ENCODE measurements at regions not wholly inside any gene's neighbourhood (a gene's known extent, or its start where the extent isn't known, plus 50 kb on each side); places are given as distances from the start of the nearest gene placed in this dataset.

DNA sequence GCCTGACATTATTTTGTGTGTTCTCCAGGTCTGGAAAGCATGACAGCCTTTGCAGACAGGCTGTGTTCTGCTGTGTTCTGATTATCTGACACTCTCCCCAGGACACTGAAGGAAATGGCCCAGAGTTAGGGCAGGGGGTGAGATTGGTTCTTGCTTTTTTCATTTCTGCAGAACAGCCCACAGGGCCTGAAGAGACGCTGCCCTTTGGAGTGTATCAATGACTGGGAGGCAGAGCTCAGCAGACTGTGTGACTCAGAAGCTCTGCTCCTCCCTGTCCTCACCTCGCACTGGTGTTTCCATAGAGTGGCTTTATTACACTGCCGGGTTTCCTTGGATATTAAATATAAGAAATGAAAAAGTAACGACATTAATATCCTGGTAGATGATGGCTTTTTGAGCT is 523.6 kb downstream of the NTRK3 start:
- Histone ChIP-seq H4K20me1 (replicated peaks in 1 of 2; ENCODE audit: control insufficient read depth in 1 of 2, insufficient read depth in 2 of 2, low read length in 2 of 2) (no peaks in the 10 kb centered on the region), H3K27me3 (replicated peaks in 1 of 4; ENCODE audit: control insufficient read depth in 3 of 4, extremely low read depth in 1 of 4, insufficient read depth in 3 of 4, low read length in 3 of 4) (no peaks in the 10 kb centered on the region), H3K18ac (ENCODE audit: extremely low read depth, low read length) (no peak overlapping the region), H3K23me2 (ENCODE audit: low read depth, low read length) (no peaks in the 10 kb centered on the region), H2AFZ (ENCODE audit: low read length) (no peak overlapping the region), H3K9me3 (ENCODE audit: insufficient read depth in 2 of 2, low read depth in 1 of 2, low read length in 1 of 2) (no peaks in the 10 kb centered on the region), H3K36me3 (ENCODE audit: control insufficient read depth in 2 of 4, insufficient read depth in 4 of 4, low read length in 3 of 4) (no peaks in the 10 kb centered on the region), H3K4me1 (replicated peaks in 1 of 4; ENCODE audit: control insufficient read depth in 3 of 4, insufficient read depth in 4 of 4, low read length in 3 of 4) (no peaks in the 10 kb centered on the region), H3K23ac (ENCODE audit: insufficient read length) (no peak overlapping the region), H2BK12ac (ENCODE audit: low read depth, low read length) (no peak overlapping the region), H4K5ac (ENCODE audit: insufficient read length, low read depth, low read length) (no peak overlapping the region), H2BK120ac (replicated peaks; ENCODE audit: low read depth, low read length) (no peak overlapping the region), H3K79me1 (ENCODE audit: low read depth, low read length) (no peaks in the 10 kb centered on the region), H3K9ac (replicated peaks in 1 of 4; ENCODE audit: extremely low read depth in 1 of 4, low read depth in 3 of 4, low read length in 3 of 4) (no peak overlapping the region), H2BK5ac (ENCODE audit: low read depth, low read length) (no peak overlapping the region), H3K14ac (ENCODE audit: insufficient read length) (no peak overlapping the region), H3K4me2 (ENCODE audit: insufficient read depth in 1 of 2, low read depth in 2 of 2, low read length in 2 of 2) (no peak overlapping the region), H4K91ac (replicated peaks; ENCODE audit: insufficient read length, low read length) (no peak overlapping the region), H2BK15ac (ENCODE audit: low read length) (no peak overlapping the region), H3K79me2 (ENCODE audit: control insufficient read depth in 1 of 2, insufficient read depth in 2 of 2, low read length in 2 of 2) (no peaks in the 10 kb centered on the region), H3K4me3 (ENCODE audit: extremely low read depth in 1 of 4, insufficient read depth in 2 of 4, low read depth in 3 of 4, low read length in 4 of 4) (no peak overlapping the region), H2BK20ac (ENCODE audit: low read length) (no peak overlapping the region), H4K8ac (ENCODE audit: extremely low read depth, insufficient read depth, low read length) (no peak overlapping the region), H3K4ac (replicated peaks; ENCODE audit: insufficient read length, low read depth, low read length) (no peak overlapping the region), H2AK5ac (ENCODE audit: low read depth, low read length) (no peak overlapping the region), H3K56ac (replicated peaks; ENCODE audit: insufficient read length, low read depth, low read length) (no peak overlapping the region), H3K27ac (ENCODE audit: low read depth, low read length) (no peak overlapping the region)
- DNase-seq (ENCODE audit: low read depth in 1 of 2, low spot score in 2 of 2) (no peak), FAIRE-seq (no peak)
- ChIA-PET CTCF (ENCODE audit: partially characterized antibody) (interaction anchor here (0.8 to 1.8 kb wide), 4 partner anchors 12 to 109 kb away, joined by 3 to 6 read pairs (median 4); no protein-coding TSS in a partner anchor), POLR2A (ENCODE audit: partially characterized antibody) (no interaction called here)
- WGBS, 2 experiments (ENCODE audit: extremely low coverage in 1 of 2, insufficient coverage in 1 of 2, insufficient read length in 1 of 2, insufficient replicate concordance in 2 of 2, low coverage in 1 of 2, low lambda C conversion rate in 2 of 2, missing lambda C conversion rate in 1 of 2): 85% methylated on average over 4 of the region's 4 CpGs; no CpG with 5 or more reads in 1 of the 2 experiments
- TF ChIP-seq RFX5 (IDR thresholded peaks at IDR 0.05; ENCODE audit: borderline replicate concordance, low read depth, low read length) (no peak), RBBP5 (IDR thresholded peaks at IDR 0.05; ENCODE audit: borderline replicate concordance, low read depth, low read length) (no peak), SRF (IDR thresholded peaks at IDR 0.05; ENCODE audit: low read depth, low read length) (no peak), PHF8 (conservative IDR thresholded peaks at IDR 0.05; ENCODE audit: low read depth, low read length) (no peak), CEBPB (IDR thresholded peaks at IDR 0.05; ENCODE audit: low read depth, low read length) (no peak), SAP30 (IDR thresholded peaks at IDR 0.05; ENCODE audit: insufficient read depth, insufficient replicate concordance, low read length) (no peak), NANOG (IDR thresholded peaks at IDR 0.05; ENCODE audit: insufficient read depth, low read depth, low read length, poor library complexity, severe bottlenecking) (no peak), POLR2AphosphoS5 (IDR thresholded peaks at IDR 0.05; ENCODE audit: low read depth, low read length) (no peak), SUZ12 (IDR thresholded peaks at IDR 0.05; ENCODE audit: low read length) (no peak), MAX (IDR thresholded peaks at IDR 0.05) (no peak), KDM1A (IDR thresholded peaks at IDR 0.05; ENCODE audit: borderline replicate concordance, low read length) (no peak), SP4 (IDR thresholded peaks at IDR 0.05; ENCODE audit: low read length) (no peak)
- TF ChIP-seq, protein P1, sequence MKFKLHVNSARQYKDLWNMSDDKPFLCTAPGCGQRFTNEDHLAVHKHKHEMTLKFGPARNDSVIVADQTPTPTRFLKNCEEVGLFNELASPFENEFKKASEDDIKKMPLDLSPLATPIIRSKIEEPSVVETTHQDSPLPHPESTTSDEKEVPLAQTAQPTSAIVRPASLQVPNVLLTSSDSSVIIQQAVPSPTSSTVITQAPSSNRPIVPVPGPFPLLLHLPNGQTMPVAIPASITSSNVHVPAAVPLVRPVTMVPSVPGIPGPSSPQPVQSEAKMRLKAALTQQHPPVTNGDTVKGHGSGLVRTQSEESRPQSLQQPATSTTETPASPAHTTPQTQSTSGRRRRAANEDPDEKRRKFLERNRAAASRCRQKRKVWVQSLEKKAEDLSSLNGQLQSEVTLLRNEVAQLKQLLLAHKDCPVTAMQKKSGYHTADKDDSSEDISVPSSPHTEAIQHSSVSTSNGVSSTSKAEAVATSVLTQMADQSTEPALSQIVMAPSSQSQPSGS (IDR thresholded peaks at IDR 0.05; ENCODE audit: low read length): no peak
